Natural killer cell (primary cell): ENCODE measurements at regions not wholly inside any gene's neighbourhood (a gene's known extent, or its start where the extent isn't known, plus 50 kb on each side); places are given as distances from the start of the nearest gene placed in this dataset.

Experiments used
- ATAC-seq, 3 donors: fragments of 150-1000 bp in 2 of 3; fragments of 200-7000 bp in 1 of 3; cut with Tn5 transposase; 1 replicate in 1 of 3; 2 replicates in 2 of 3; pipeline ENCODE4 v1.10.0; 2021; ENCODE audit warnings: mild to moderate bottlenecking in 2 of 3, moderate library complexity in 2 of 3
- DNase-seq, 2 donors: peaks; one replicate each; pipeline versions ENCODE4 v3.0.0 to v3.0.0-alpha.2; 2013 to 2021; ENCODE audit warnings: mixed read lengths in 1 of 2
- H3K27ac ChIP-seq: one replicate; pipeline ENCODE4 v1.5.1; 2013; ENCODE audit warnings: mild to moderate bottlenecking, low read length
- H3K27me3 ChIP-seq: one replicate; pipeline ENCODE4 v1.6.1; 2013; ENCODE audit warnings: low read length; ENCODE audit not compliant: control insufficient read depth, insufficient read depth
- H3K36me3 ChIP-seq: one replicate; pipeline ENCODE4 v1.6.1; 2013; ENCODE audit warnings: low read length; ENCODE audit not compliant: control insufficient read depth, insufficient read depth
- H3K4me1 ChIP-seq: one replicate; pipeline ENCODE4 v1.6.1; 2013; ENCODE audit warnings: low read length; ENCODE audit not compliant: control insufficient read depth, insufficient read depth
- H3K4me3 ChIP-seq: one replicate; pipeline ENCODE4 v1.5.1; 2013; ENCODE audit warnings: low read length
- H3K9me3 ChIP-seq: one replicate; pipeline ENCODE4 v1.6.1; 2013; ENCODE audit warnings: low read length; ENCODE audit not compliant: control insufficient read depth, insufficient read depth
- H3K27ac Mint-ChIP-seq, 2 donors: one replicate each; pipeline ENCODE4 v1.8.0; 2022; ENCODE audit warnings: mild to moderate bottlenecking in 2 of 2, mixed read lengths in 2 of 2, moderate library complexity in 1 of 2
- H3K27me3 Mint-ChIP-seq, 2 donors: one replicate each; pipeline ENCODE4 v1.8.0; 2022; ENCODE audit warnings: low read depth in 2 of 2, mixed read lengths in 2 of 2
- H3K36me3 Mint-ChIP-seq: one replicate; pipeline ENCODE4 v1.8.0; 2022; ENCODE audit warnings: mixed read lengths
- H3K4me1 Mint-ChIP-seq, 2 donors: one replicate each; pipeline ENCODE4 v1.8.0; 2022; ENCODE audit warnings: mixed read lengths in 2 of 2
- H3K4me3 Mint-ChIP-seq: one replicate; pipeline ENCODE4 v1.8.0; 2022; ENCODE audit warnings: mild to moderate bottlenecking, moderate library complexity, mixed read lengths
- H3K9me3 Mint-ChIP-seq, 2 donors: one replicate each; pipeline ENCODE4 v1.8.0; 2022; ENCODE audit warnings: mixed read lengths in 2 of 2
- CTCF ChIP-seq: fragments of 200-600 bp; IDR thresholded peaks from one replicate; pipeline ENCODE4 v1.8.0; 2022; ENCODE audit warnings: antibody characterized with exemption
- WGBS: methylation state at CpG from one replicate; pipeline ENCODE4 v1.1.7; 2013; ENCODE audit warnings: missing lambda C conversion rate; ENCODE audit not compliant: insufficient coverage; 5-methylcytosine and 5-hydroxymethylcytosine counted together
- intact Hi-C: fragments of 100-400 bp; cut with micrococcal nuclease; formaldehyde crosslinking; loops from one replicate; pipeline ENCODE4 v1.14.2; 2022

GRCh38 chr14:75372260-75372659, 55.6 kb upstream of the JDP2 start:
- H3K27ac ChIP-seq: no peak overlapping the region
- no peaks in the 10 kb centered on the region for H3K4me1 ChIP-seq
- Mint-ChIP-seq H3K27ac (no peak overlapping the region), H3K9me3 (peaks cover 0 to 2% of the 10 kb centered on the region in 2 donors), H3K36me3 (no peaks in the 10 kb centered on the region), H3K4me3 (no peak overlapping the region), H3K4me1 (no peaks in the 10 kb centered on the region), H3K27me3 (peaks cover 19 to 26% of the 10 kb centered on the region in 2 donors)
- 69% methylated on average over 4 of the region's 5 CpGs for WGBS
- DNase-seq (no peak), ATAC-seq (no peak)
- intact Hi-C loops: no loop called here
- no peak overlapping the region for H3K4me3 ChIP-seq
- H3K27me3 ChIP-seq: no peaks in the 10 kb centered on the region
- TF ChIP-seq CTCF: no peak
- H3K9me3 ChIP-seq: no peaks in the 10 kb centered on the region
- no peaks in the 10 kb centered on the region for H3K36me3 ChIP-seq

GRCh38 chr14:75373133-75373532, 54.7 kb upstream of the JDP2 start:
- Histone ChIP-seq H3K27me3 (no peaks in the 10 kb centered on the region), H3K9me3 (no peaks in the 10 kb centered on the region), H3K36me3 (no peaks in the 10 kb centered on the region), H3K4me1 (no peaks in the 10 kb centered on the region), H3K27ac (no peak overlapping the region), H3K4me3 (no peak overlapping the region)
- Mint-ChIP-seq H3K9me3 (peaks cover 0 to 2% of the 10 kb centered on the region in 2 donors), H3K4me1 (no peaks in the 10 kb centered on the region), H3K4me3 (no peak overlapping the region), H3K36me3 (no peaks in the 10 kb centered on the region), H3K27me3 (peaks cover 19 to 26% of the 10 kb centered on the region in 2 donors), H3K27ac (no peak overlapping the region)
- 67% methylated on average over 3 of the region's 3 CpGs for WGBS
- intact Hi-C loops: no loop called here
- no peak for TF ChIP-seq CTCF
- no peak for ATAC-seq
- no peak for DNase-seq

- 88% methylated on average over 1 of the region's 1 CpG for WGBS
- H3K27ac ChIP-seq: no peak overlapping the region
- DNase-seq: no peak
- Mint-ChIP-seq H3K36me3 (no peaks in the 10 kb centered on the region), H3K4me1 (no peaks in the 10 kb centered on the region), H3K27me3 (peaks cover 19 to 26% of the 10 kb centered on the region in 2 donors), H3K27ac (no peak overlapping the region), H3K4me3 (no peak overlapping the region), H3K9me3 (peaks cover 0 to 2% of the 10 kb centered on the region in 2 donors)
- intact Hi-C loops: no loop called here
- no peaks in the 10 kb centered on the region for H3K9me3 ChIP-seq
- no peak for TF ChIP-seq CTCF
- no peaks in the 10 kb centered on the region for H3K4me1 ChIP-seq
- no peak for ATAC-seq
- no peaks in the 10 kb centered on the region for H3K27me3 ChIP-seq
- H3K36me3 ChIP-seq: no peaks in the 10 kb centered on the region
- H3K4me3 ChIP-seq: no peak overlapping the region
These were observed 54.2 kb upstream of the JDP2 start for GRCh38 chr14:75373616-75374015.

DNA sequence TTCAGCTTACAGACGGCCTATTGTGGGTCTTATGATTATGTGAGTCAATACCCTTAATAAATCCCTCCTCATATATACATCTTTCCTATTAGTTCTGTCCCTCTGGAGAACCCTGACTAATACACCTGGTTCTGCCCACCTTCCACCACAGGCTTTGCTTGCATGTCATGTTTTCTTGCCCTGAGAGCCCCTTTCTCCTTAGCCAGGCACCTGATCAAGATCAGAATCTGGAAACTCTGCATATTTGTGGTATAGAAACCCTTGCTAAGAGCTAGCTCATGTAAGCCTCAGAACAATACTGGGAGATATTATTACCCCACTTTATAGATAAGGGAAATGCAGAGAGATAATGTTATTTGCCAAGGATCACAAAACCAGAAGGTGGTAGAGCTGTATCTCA, 52.9 kb upstream of the JDP2 start:
- H3K27me3 ChIP-seq: no peaks in the 10 kb centered on the region
- Mint-ChIP-seq H3K9me3 (peaks cover 0 to 2% of the 10 kb centered on the region in 2 donors), H3K36me3 (no peaks in the 10 kb centered on the region), H3K27ac (no peak overlapping the region), H3K4me1 (no peaks in the 10 kb centered on the region), H3K4me3 (no peak overlapping the region), H3K27me3 (peaks cover 19 to 26% of the 10 kb centered on the region in 2 donors)
- ATAC-seq: no peak
- H3K9me3 ChIP-seq: no peaks in the 10 kb centered on the region
- no peak for TF ChIP-seq CTCF
- H3K36me3 ChIP-seq: no peaks in the 10 kb centered on the region
- no CpG with 5 or more reads among the region's 1 CpG for WGBS
- no peak overlapping the region for H3K27ac ChIP-seq
- no peak for DNase-seq
- intact Hi-C loops: no loop called here
- no peaks in the 10 kb centered on the region for H3K4me1 ChIP-seq
- H3K4me3 ChIP-seq: no peak overlapping the region
